Mesothelial cell of epicardium (in vitro differentiated cells): ENCODE measurements at regions not wholly inside any gene's neighbourhood (a gene's known extent, or its start where the extent isn't known, plus 50 kb on each side); places are given as distances from the start of the nearest gene placed in this dataset.

Source experiments
- DNase-seq, 2 experiments: peaks; one replicate each; pipeline ENCODE4 v3.0.0; 2021; ENCODE audit warnings: low spot score in 2 of 2; ENCODE audit not compliant: unreplicated experiment in 2 of 2
- H3K27ac Mint-ChIP-seq: 2 replicates; pipeline ENCODE4 v1.8.0; 2021; ENCODE audit warnings: mixed read lengths
- H3K27me3 Mint-ChIP-seq: 2 replicates; pipeline ENCODE4 v1.8.0; 2021; ENCODE audit warnings: low read depth, mixed read lengths
- H3K36me3 Mint-ChIP-seq: 2 replicates; pipeline ENCODE4 v1.8.0; 2021; ENCODE audit warnings: mixed read lengths
- H3K4me1 Mint-ChIP-seq: 2 replicates; pipeline ENCODE4 v1.8.0; 2021; ENCODE audit warnings: mixed read lengths
- H3K4me3 Mint-ChIP-seq: 2 replicates; pipeline ENCODE4 v1.8.0; 2021; ENCODE audit warnings: mild to moderate bottlenecking, moderate library complexity, mixed read lengths
- H3K9me3 Mint-ChIP-seq: 2 replicates; pipeline ENCODE4 v1.8.0; 2021; ENCODE audit warnings: mixed read lengths
- TF ChIP-seq, protein P1 (sequence below): fragments of 200-600 bp; sonication (generic); IDR thresholded peaks from one replicate; pipeline ENCODE4 v1.5.0; 2021; ENCODE audit warnings: antibody characterized with exemption; ENCODE audit not compliant: unreplicated experiment

GRCh38 chr2:198324071-198324470 is 519.7 kb downstream of the PLCL1 start:
- H3K9me3 Mint-ChIP-seq = no peaks in the 10 kb centered on the region
- H3K27me3 Mint-ChIP-seq = peaks cover 39% of the 10 kb centered on the region
- H3K27ac Mint-ChIP-seq = no peak overlapping the region
- DNase-seq = no peak
- H3K4me1 Mint-ChIP-seq = no peaks in the 10 kb centered on the region
- TF ChIP-seq, protein P1, sequence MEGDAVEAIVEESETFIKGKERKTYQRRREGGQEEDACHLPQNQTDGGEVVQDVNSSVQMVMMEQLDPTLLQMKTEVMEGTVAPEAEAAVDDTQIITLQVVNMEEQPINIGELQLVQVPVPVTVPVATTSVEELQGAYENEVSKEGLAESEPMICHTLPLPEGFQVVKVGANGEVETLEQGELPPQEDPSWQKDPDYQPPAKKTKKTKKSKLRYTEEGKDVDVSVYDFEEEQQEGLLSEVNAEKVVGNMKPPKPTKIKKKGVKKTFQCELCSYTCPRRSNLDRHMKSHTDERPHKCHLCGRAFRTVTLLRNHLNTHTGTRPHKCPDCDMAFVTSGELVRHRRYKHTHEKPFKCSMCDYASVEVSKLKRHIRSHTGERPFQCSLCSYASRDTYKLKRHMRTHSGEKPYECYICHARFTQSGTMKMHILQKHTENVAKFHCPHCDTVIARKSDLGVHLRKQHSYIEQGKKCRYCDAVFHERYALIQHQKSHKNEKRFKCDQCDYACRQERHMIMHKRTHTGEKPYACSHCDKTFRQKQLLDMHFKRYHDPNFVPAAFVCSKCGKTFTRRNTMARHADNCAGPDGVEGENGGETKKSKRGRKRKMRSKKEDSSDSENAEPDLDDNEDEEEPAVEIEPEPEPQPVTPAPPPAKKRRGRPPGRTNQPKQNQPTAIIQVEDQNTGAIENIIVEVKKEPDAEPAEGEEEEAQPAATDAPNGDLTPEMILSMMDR = no peak
- no peak overlapping the region for H3K4me3 Mint-ChIP-seq
- no peaks in the 10 kb centered on the region for H3K36me3 Mint-ChIP-seq

DNA sequence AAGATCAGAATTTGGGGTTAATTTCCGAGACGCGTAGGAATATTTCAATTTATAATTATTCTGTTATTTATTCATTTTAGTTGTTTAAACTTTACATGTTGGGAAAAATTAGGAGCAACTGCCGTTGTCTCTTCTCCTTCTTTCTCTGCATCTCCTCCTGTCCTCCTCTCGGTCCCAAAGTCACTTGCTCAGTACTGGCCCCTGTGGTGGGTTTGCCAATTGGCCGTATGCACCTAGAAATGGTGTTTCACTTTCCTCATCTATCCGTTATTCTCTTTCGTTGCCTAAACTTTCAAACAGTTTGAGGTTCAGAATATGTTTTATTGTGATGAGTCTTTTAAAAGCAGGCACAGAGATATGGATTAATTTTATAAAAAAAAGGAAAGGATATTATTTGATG is 517.9 kb downstream of the PLCL1 start:
- TF ChIP-seq, protein P1 = peak; percentile 24
- Mint-ChIP-seq H3K36me3 (no peaks in the 10 kb centered on the region), H3K27me3 (peaks cover 44% of the 10 kb centered on the region), H3K27ac (no peak overlapping the region), H3K9me3 (no peaks in the 10 kb centered on the region), H3K4me1 (no peaks in the 10 kb centered on the region), H3K4me3 (no peak overlapping the region)
- no peak for DNase-seq

GRCh38 chr2:198321522-198322088 is 517.2 kb downstream of the PLCL1 start:
- no peak overlapping the region for H3K4me3 Mint-ChIP-seq
- no peak for DNase-seq
- no peaks in the 10 kb centered on the region for H3K4me1 Mint-ChIP-seq
- H3K9me3 Mint-ChIP-seq = no peaks in the 10 kb centered on the region
- no peak overlapping the region for H3K27ac Mint-ChIP-seq
- H3K27me3 Mint-ChIP-seq = peaks cover 51% of the 10 kb centered on the region
- TF ChIP-seq, protein P1 = no peak
- H3K36me3 Mint-ChIP-seq = no peaks in the 10 kb centered on the region

DNA sequence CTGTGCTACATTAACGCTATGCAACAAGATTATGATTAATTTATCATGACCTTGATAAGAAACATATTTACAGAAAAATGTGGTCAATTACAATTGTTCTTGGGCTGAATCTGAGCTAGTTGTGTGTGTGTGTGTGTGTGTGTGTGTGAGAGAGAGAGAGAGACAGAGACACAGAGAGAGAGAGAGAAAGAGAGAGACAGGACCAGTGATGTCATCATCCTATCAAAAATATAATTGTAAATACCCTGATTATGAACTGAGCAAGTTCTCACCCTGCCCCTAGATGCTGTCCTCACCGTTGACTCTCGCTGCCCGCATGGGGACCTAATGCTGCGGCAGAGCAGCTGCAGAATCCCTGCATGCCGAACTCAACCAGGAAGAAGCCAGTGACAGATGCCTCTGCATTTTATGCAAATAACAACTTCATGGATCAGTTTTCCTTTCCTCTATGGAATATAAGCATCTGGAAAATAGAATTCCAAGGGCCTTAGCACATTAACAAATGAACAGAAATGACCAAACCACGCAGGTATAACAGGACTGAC is 512.5 kb downstream of the PLCL1 start:
- DNase-seq = no peak
- Mint-ChIP-seq H3K4me3 (no peak overlapping the region), H3K9me3 (no peaks in the 10 kb centered on the region), H3K27ac (no peak overlapping the region), H3K4me1 (no peaks in the 10 kb centered on the region), H3K36me3 (no peaks in the 10 kb centered on the region), H3K27me3 (peaks cover 66% of the 10 kb centered on the region)
- TF ChIP-seq, protein P1 = no peak

GRCh38 chr2:198315791-198316630 is 511.6 kb downstream of the PLCL1 start:
- H3K36me3 Mint-ChIP-seq = no peaks in the 10 kb centered on the region
- no peak overlapping the region for H3K4me3 Mint-ChIP-seq
- TF ChIP-seq, protein P1 = no peak
- DNase-seq = no peak
- no peak overlapping the region for H3K27ac Mint-ChIP-seq
- no peaks in the 10 kb centered on the region for H3K9me3 Mint-ChIP-seq
- peaks cover 66% of the 10 kb centered on the region for H3K27me3 Mint-ChIP-seq
- no peaks in the 10 kb centered on the region for H3K4me1 Mint-ChIP-seq
